HT-29 (cell line): ENCODE measurements at regions not wholly inside any gene's neighbourhood (a gene's known extent, or its start where the extent isn't known, plus 50 kb on each side); places are given as distances from the start of the nearest gene placed in this dataset.
A peak's percentile ranks its signal among the peaks of the same experiment; 100 is the strongest.
"Not testable (repeated sequence)": the region's sequence is repeated elsewhere in the genome, so short reads cannot be mapped to it uniquely, and the experiment has no call there.

ENCODE experiments used
- DNase-seq: peaks from one replicate; pipeline ENCODE4 v3.0.0-alpha.2; 2015; ENCODE audit warnings: low spot score

DNA sequence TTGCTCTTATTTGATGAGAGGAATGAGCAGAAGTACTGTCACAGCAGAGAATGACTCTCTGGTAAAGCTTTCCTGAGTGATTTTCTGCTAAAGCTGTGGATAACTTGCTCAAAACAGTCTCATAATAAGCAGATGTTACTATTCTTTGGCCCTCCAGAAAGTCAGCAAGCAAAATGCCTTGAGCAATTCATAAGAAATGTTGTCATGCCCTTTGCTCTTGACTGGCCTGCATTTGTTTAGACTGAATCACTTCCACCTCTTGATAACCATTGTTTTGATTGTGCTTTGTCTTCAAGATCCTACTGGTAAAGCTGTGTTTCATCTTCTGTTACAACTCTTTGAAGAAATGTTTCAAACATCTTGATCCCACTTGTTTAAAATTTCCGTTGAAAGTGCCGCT, 457.9 kb upstream of the FOXG1 start:
- DNase-seq = peak; percentile 24

DNA sequence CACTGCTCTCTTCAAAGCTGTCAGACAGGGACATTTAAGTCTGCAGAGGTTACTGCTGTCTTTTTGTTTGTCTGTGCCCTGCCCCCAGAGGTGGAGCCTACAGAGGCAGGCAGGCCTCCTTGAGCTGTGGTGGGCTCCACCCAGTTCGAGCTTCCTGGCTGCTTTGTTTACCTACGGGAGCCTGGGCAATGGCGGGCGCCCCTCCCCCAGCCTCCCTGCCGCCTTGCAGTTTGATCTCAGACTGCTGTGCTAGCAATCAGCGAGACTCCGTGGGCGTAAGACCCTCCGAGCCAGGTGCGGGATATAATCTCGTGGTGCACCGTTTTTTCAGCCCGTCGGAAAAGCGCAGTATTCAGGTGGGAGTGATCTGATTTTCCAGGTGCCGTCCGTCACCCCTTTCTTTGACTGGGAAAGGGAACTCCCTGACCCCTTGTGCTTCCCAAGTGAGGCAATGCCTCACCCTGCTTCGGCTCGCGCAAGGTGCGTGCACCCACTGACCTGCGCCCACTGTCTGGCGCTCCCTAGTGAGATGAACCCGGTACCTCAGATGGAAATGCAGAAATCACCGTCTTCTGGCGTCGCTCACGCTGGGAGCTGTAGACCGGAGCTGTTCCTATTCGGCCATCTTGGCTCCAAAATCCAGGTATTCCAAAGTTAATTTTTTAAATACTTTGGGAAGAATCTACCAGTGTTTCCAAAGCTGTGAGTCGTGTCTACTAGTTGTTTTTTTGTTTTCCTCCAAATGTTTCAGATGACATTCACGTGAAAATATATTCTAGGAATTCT, 448.5 kb upstream of the FOXG1 start:
- DNase-seq = not testable (repeated sequence)

DNA sequence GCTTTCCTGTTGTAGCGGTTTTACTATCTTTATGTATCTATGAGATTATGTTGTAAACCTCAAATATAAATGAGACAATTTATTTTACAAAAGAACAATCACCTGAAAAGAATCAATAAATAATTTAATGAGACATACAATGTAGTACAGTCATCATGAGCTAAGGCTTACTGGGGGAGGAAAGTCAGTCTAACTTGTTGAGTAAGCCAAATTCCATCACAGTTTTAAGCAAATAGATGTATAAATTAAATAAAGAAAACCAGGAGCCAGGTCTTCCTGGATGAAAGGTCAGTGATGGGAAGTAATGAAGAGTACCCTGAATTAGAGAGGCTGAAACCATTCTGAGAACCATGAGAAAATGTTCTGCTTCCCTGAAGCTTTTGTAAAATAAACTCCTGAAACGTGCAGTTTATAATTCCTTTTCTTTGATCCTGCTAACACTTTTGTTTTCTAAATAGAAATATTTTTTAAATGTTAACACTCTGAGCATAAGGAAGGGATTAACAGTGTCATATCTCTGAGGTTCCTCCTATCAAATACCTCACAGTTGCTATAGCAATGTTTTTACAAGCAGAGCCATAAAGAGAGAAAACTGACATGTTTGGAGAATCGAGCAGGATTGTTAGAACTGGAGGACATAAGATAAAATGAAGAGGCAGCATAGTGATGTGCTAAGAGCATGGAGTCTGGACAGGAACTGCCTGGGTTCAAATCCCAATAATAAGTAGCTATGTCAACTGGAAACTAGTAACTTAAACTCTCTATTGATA, 444.9 kb upstream of the FOXG1 start:
- DNase-seq = peak; percentile 18

DNA sequence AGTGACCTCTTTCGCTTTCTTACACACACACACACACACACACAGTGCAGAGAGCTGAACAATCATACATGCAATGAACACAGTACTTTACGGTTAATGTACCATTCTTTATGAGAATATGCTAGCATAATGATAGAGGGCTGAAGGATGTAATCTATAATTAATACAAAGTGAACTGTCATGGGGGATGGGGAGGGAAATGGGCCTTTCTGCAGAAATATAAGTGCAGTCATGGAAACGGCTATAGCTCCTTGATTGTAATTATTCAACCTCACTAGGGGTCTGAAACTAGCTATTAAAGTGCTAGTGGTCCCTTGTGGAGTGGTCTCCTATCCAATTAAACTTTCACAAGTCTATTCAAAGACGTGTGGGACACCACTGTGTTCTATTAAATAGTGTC, 443.2 kb upstream of the FOXG1 start:
- DNase-seq = no peak

DNA sequence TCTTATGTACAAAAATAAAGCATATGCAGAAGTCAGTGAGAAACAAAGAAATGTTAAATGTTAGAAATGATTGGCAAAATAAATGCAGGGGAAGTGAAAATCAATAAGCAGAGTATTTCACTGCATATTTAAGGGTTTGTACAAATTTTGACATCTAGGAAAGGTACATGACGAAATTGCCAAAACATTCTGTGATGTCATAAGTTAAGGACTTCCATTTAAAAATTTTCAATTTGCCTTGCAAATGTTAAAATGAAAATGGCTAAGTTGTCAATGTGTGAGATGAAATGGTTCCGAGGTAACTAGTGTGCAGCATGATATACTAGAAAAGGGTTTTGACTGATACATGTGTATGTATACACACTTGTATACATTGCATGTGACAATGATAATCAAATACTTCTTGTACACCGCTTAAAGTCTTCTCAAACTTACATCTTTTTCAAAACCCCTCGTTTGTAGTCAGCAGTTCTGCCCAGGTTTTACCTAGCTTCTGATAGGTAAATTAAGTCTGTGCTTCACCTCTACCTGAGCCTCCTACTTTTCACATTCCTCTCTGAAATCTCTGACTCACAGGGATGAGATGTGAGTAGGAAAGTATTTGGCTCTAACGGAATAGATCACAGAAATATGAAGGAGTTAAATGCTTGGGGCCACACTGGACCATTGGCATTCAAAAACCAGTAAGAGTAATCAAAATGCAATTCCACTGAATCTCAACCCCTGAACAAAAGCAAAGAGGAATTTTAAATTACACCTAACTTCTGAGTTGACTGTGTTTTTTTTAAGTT, 442.4 kb upstream of the FOXG1 start:
- no peak for DNase-seq

DNA sequence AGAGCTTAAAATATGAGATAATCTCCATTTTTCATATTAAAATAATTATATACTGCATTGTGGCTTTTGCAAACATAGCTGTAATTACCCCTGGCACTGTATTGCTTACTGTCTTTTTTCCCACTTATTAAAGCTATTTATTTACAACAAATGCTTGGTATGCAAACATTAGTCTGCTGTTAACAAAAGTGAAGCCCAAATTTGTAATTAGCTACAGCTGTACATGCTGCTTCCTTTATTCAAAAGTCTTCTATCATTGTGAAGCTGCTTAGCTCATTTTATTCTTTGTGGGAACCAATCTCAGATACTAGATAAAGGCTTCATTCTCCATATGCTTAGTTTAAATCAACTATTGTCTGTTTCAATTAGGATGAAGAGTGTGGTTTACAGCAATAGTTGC, 425.8 kb upstream of the FOXG1 start:
- DNase-seq = no peak

DNA sequence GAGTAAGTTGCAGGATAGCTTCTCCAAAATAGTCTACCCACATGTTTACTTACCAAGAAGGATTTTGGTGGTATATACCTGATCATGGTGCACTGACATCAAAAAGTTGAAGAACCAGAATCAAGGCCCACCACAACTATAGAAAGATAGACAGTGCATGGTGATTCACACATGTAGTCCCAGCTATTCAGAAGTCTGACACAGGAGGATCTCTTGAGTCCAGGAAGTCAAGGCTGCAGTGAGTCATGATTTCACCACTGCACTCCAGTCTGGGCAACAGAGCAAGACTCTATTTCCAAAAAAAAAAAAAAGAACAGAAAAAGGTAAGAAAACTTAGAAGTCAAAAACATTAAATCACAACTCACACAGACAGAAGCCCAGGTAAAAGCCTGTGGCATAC, 422.2 kb upstream of the FOXG1 start:
- no peak for DNase-seq

DNA sequence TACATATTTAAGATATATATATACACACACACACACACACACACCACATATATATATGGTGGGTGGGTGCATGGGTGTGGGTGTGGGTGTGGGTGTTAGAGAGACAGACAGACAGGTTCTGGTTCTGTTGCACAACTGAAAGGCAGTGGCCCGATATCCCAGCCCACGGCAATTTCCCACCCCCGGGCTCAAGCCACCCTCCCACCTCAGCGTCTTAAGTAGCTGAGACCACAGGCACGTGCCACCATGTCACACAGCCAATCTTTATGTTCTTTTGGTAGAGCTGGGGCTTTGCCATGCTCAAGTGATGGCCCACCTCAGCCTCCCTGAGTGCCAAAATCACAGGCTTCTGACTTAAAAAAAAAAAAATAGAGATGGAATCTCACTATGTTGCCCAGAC, 417.8 kb upstream of the FOXG1 start:
- no peak for DNase-seq

DNA sequence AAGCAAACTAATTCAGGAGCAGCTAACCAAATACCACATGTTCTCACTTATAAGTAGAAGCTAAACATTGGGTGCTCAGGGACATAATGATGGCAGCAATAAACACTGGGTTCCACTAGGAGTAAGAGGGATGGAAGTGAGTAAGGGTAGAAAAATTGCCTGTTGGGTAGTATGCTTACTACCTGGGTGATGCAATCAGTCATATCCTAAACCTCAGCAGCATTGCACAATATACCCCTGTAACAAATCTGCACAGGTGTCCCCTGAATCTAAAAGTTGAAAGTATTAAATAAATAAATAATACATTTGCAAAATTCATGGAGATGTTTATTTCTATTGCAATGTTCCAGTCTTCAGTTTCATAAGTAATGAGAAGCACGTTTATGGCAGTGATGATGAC, 409.8 kb upstream of the FOXG1 start:
- no peak for DNase-seq

DNA sequence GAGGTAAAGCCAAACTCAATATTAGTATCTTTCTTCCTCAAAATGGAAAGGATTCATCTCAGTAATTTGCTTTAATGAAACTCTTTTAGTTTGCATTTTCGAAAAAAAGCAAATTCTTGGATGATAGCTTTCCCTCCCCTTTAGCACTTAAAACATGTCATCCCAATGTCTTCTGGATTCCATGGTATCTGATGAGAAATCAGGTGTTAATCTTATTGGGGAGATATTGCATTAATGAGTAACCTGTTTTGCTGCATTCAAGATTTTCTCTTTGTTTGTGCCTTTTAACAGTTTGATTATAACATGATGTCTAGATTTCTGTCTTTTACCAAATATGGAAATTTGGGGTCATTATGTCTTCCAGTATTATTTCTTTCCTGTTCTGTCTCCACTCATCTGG, 405.1 kb upstream of the FOXG1 start:
- no peak for DNase-seq

DNA sequence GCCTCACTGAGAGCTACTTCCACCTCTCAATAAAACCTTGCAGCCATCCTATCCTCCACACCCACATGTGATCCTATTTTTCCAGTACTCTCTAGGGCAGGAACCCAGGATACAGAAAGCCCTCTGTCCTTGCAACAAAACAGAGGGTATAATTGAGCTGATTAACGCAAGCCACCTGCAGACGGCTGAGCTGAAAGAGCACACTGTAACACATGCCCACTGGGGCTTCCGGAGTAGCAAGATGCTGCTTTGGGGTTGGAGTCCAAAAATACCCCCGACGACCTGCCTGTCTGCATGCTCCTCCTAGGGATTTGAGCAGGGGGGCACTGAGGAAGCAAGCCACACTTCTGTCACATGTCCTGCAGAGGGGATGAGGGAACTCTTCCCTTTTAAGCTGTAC, 401.1 kb upstream of the FOXG1 start:
- DNase-seq = no peak

DNA sequence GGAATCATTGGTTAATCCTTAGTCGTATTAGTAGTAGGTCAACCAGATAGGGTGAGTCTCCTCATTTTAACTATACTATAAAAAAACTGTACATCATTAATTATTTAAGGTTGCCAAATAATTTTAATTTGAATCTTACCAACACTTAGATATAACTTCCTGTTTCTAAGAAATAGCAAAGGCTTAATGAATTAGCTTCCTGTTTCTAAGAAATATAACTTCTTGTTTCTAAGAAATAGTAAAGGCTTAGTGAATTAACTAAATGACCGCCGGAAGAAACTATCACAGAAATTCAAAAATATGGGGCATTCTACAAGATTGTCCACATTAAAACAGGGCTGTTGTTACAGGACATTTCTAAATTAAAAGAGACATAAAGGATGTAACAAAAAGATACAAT, 392.9 kb upstream of the FOXG1 start:
- no peak for DNase-seq

DNA sequence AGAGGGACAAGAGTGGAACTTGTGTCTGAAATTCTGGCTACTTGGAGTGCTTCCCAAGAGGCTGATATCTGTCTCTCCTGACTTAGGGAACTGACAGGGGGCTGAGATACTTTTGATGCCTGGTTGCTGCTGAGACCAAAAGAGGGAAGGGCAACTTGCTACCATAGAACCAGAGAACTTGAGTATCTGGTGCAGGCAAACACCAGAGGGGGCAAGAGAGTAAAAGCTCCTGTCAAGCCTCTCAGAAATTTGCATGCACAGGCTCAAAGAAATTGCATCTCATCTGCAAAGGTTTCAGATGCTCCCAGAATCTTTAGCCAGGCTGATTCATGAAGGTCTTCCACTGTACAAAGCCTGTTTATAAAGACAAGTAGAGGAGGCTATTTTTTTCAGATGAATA, 391.3 kb upstream of the FOXG1 start:
- DNase-seq = peak; percentile 36

DNA sequence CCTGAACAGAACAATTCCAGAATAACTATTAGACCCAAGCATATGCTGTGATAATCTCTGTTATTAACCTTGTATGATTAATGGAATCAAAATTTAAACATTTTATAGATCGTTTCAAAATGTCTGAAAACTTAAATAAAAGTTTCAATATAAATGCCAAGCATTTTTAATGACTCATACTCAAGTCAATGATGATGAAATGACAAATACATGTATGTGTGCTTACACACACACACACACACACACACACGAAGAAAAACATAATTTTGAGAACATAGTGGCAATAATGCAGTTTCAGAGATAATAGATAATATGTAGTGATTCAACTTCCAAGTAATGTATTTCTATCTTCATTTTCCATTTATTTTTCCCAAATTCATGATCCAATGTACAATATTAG, 384.9 kb upstream of the FOXG1 start:
- no peak for DNase-seq

DNA sequence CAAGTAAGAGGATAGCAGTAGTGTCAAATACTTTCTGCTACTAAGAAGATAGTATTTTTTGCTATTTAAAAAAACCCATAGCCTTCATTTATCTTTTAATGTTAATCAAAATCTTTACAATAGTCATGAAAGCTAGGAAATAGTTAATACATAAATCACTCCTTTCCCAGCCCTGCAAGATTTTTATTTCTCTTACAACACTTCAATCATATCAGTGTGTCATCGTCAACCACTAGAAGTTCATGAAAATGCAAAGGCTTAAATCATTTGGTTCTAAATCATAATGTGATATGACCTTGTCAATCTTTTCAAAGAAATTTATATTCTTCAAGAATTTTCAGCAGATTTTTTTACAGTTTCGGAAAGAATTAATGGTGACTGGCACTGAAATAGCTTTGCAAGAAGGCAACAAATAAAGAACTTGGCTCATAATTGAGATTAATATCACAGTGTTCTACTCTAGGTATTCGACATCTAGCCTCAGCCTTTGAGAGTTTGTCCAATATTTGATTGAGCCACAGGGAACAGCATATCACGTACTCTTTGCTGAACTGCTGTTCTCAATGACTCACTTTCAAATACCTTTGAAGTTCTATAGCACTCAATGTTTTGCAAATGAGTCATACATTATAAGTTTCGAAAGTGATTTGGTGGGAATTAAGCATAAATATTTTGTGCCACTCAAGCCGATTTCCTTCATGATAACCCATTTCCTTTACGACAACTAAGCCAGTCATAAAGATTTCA, 384.0 kb upstream of the FOXG1 start:
- DNase-seq = peak; percentile 77

DNA sequence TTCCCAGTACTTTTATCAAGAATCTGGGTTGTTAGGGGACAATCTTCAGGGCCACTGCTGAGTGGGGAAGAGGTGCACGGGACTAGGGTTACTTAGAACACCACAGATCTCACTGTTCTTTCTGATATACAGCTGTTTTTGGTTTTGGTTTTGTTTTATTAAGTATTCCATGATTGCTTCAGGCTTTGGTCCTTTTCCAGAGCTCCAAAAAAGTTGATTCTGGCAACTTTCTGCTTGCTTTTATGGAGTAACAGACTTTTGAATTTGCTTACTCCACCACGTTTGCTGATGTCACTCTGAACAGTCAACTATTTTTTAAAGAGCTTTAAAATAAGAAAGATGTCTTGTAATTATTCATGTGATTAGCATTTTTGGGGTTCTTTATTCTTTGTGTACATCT, 368.1 kb upstream of the FOXG1 start:
- no peak for DNase-seq

DNA sequence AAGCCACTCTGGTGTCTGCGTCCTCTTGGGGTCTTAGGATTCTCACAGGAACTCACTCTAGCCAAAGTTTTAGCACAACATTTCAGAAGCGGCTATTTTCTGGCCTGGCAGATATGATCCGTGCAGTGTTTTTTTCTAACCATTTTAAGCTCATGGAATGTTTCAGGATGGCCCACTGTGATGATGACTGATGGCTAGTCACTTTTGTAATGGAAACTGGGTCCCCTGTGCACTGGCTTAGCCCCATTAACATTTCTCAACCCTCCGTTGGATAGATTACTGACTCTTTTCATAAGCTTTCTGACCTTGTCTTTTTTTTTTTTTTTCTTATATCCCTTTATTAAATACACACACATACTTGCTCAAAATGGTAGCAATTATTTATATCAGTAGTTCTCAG, 364.9 kb upstream of the FOXG1 start:
- not testable (repeated sequence) for DNase-seq

DNA sequence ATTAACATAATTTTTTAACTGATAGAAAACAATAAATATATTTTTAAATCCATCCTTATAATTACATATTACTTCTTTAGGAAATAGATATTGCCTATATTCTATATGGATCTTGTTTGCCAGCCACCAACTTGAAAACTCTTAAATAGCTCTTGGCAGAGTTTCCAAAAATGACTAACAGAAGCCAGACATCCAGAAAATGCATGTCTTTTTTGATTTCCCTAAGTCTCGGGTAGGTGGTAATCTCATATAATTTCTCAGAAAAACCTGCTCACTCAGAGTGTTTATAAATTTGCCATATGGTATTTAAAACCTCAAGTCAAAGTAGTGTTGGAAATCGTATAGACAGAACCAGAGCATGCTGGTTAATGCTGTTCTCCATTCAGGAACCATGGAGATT, 360.4 kb upstream of the FOXG1 start:
- no peak for DNase-seq

DNA sequence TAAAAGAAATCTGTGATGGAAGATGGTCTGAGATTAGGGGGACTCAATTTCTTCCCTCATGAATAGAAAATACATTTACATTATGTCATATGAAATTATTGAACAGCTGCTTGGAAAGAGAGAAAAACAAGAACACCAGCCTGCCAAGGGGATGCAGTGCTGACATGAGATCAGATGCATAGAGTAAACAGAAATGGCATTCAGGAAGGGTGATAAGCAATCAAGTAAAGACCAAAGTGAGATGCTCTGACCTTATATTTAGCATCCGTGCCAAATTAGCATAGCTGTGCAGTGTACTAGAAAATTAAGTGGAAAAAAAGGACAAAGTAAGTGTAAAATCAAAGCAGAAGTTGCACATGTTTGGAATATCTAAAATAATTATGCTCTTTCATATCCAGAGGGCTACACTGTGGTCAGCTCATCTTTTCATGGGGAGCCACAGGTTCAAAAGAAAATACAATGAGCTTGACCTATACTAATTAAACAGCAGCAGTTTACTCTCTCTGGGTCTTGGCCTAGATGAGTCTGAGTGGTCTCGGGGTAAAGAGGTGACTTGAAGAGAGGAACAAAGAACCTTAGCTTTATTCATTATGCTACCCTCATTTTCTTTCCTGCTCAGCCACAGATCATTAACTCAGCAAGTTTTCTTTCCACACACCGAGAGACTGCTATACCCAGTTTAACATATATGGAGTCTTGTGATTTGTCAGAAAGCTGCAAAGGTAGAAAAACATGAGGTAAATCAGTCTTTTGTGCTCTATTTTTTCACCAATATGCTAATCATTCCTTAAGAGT, 359.4 kb upstream of the FOXG1 start:
- no peak for DNase-seq

DNA sequence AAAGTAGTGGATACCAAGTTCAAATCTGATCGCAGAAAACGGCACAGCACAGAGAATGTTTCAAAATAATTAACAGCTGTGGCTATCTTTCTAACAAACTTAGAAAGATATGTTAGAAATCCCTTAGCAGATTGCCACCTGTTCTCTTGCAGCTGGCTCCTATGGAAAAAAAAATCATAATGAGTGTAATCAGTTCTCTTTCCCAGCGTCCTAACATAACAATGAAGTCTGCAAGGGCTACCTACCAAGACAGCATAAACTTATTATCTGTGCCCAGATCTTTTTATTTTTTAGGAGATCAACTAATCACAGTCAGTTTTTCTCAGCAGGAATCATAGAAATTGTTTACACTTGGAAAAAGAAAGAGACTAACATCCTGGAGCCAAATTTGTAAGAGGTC, 358.6 kb upstream of the FOXG1 start:
- no peak for DNase-seq

DNA sequence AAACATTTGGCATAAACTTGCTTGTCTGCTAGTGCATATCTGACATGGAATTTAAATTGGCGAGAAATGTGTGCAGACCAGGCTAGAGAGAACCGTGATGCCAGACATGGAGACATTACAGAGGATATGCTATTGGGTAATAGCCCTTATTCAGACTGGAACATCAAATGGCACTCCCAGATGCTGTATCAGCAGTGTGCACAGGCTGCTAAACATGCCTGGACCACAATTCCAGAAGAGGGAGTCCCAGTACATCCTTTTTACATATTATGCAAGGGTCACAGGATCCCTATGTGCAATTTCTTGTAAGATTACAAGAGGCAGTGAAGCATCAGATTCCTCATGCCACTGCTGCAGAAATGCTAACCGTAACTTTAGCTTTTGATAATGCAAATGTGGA, 354.5 kb upstream of the FOXG1 start:
- no peak for DNase-seq
